ENCODE measurements at regions not wholly inside any gene's neighbourhood (a gene's known extent, or its start where the extent isn't known, plus 50 kb on each side); places are given as distances from the start of the nearest gene placed in this dataset.
"Not testable (repeated sequence)": the region's sequence is repeated elsewhere in the genome, so short reads cannot be mapped to it uniquely, and the experiment has no call there.

DNA sequence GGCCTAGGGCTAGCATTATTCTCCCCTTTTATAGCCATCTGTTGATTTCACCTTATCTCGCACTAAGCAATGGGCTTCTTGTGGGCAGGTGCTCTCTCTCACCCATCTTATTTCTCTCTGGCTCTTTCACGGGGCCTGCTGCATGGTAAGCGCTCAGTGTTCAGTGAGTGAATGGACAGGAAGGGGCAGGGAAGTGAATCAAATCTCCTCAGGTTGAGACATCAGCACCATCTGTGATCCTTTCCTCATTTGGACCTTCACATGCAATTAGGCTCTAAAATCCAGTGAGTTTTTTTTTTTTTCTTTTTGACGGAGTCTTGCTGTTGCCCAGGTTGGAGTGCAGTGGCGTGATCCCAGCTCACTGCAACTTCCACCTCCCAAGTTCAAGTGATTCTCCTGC is 76.5 kb upstream of the EZR start:
- Histone ChIP-seq H3K27me3 (ENCODE audit: low read depth) (no peaks in the 10 kb centered on the region), H3K9me3 (no peaks in the 10 kb centered on the region), H3K4me3 (no peak overlapping the region), H3K27ac (no peak overlapping the region), H3K4me1 (no peaks in the 10 kb centered on the region), H3K36me3 (no peaks in the 10 kb centered on the region)
- intact Hi-C loops (cut with DNase I) = no loop called here
- no peak for DNase-seq
- TF ChIP-seq, protein P1, sequence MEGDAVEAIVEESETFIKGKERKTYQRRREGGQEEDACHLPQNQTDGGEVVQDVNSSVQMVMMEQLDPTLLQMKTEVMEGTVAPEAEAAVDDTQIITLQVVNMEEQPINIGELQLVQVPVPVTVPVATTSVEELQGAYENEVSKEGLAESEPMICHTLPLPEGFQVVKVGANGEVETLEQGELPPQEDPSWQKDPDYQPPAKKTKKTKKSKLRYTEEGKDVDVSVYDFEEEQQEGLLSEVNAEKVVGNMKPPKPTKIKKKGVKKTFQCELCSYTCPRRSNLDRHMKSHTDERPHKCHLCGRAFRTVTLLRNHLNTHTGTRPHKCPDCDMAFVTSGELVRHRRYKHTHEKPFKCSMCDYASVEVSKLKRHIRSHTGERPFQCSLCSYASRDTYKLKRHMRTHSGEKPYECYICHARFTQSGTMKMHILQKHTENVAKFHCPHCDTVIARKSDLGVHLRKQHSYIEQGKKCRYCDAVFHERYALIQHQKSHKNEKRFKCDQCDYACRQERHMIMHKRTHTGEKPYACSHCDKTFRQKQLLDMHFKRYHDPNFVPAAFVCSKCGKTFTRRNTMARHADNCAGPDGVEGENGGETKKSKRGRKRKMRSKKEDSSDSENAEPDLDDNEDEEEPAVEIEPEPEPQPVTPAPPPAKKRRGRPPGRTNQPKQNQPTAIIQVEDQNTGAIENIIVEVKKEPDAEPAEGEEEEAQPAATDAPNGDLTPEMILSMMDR (IDR thresholded peaks at IDR 0.05) = no peak
- ATAC-seq = no peak

DNA sequence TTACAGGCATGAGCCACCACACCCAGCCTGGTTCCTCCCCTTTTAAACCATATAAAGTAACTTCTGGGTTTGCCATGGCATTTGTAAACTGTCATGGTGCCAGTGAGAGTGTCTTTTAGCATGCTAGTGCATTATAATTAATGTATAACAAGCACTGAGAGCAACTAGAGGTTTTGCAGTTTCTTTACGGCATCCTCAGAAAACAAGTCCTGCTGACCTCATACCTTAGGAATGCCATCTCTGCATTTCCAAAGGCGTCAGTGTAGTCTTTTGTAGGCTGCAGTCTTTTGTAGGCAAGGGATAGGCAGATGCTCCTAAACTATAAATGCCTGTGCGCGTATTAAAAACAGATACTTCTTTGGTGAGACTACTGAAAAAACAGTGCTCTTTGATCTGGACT is 75.0 kb upstream of the EZR start:
- intact Hi-C loops (cut with DNase I) = no loop called here
- Histone ChIP-seq H3K27me3 (ENCODE audit: low read depth) (no peaks in the 10 kb centered on the region), H3K27ac (no peak overlapping the region), H3K9me3 (no peaks in the 10 kb centered on the region), H3K4me3 (no peak overlapping the region), H3K36me3 (no peaks in the 10 kb centered on the region), H3K4me1 (no peaks in the 10 kb centered on the region)
- DNase-seq (no peak), ATAC-seq (peak in 1 of 2 donors; percentile 85)
- TF ChIP-seq, protein P1 (IDR thresholded peaks at IDR 0.05) = no peak

DNA sequence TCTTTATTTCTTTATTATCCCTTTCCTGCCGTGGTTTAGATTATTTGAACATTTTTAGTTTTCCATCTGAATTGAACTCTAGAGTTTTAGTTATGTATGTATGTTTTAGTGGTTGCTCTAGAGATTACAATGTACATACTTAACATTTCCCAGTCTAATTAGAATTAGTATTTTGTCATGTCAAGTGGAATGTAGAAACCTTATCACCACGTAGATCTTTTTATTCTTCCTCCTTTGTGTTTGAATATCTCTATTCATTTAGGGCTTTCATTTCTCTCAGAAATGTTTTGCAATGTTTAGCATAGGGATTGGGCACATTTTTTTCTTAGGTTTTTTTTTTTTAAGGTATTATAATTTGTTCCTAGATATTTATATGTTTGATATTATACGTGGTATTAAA is 73.1 kb upstream of the EZR start:
- Histone ChIP-seq H3K36me3 (no peaks in the 10 kb centered on the region), H3K4me1 (no peaks in the 10 kb centered on the region), H3K27ac (no peak overlapping the region), H3K4me3 (no peak overlapping the region), H3K9me3 (no peaks in the 10 kb centered on the region), H3K27me3 (ENCODE audit: low read depth) (no peaks in the 10 kb centered on the region)
- ATAC-seq (no peak), DNase-seq (no peak)
- intact Hi-C loops (cut with DNase I) = no loop called here
- TF ChIP-seq, protein P1 (IDR thresholded peaks at IDR 0.05) = no peak

DNA sequence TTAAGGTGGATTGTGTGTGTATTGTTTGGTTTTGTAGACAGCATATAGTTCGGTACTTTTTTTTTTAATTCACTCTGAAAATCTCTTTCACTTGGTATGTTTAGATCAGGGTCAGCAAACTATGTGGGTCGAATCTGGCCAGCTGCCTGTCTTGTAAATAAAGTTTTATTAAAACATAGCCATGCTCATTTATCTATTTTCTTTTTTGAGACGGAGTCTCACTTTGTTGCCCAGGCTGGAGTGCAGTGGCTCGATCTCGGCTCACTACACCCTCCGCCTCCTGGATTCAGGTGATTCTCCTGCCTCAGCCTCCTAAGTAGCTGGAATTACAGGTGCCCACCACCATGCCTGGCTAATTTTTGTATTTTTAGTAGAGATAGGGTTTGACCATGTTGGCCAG is 72.4 kb upstream of the EZR start:
- intact Hi-C loops (cut with DNase I); H3K9me3 ChIP-seq; ATAC-seq; H3K4me3 ChIP-seq; H3K36me3 ChIP-seq; H3K27me3 ChIP-seq (ENCODE audit: low read depth); DNase-seq; H3K4me1 ChIP-seq; H3K27ac ChIP-seq: not testable (repeated sequence)

DNA sequence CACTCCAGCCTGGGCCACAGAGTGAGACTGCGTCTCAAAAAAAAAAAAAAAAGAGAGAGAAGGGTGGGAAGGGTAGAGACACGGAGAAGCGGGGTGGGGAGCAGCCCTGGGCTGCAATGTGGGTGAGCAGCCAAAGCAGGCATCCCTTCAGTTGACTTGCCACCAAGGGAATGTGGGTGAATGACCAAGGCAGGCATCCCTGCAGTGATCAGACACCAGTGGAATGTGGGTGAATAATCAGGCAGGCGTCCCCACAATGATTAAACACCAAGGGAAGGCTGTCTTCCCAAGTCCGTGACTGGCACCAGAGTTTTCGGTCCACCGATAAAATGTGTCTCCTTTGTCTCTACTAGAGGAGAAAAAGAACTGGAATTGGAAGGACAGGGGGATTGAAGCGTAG is 69.0 kb upstream of the EZR start:
- H3K36me3 ChIP-seq; H3K9me3 ChIP-seq; H3K27me3 ChIP-seq (ENCODE audit: low read depth); DNase-seq; H3K4me3 ChIP-seq; intact Hi-C loops (cut with DNase I); ATAC-seq; H3K27ac ChIP-seq; H3K4me1 ChIP-seq: not testable (repeated sequence)

DNA sequence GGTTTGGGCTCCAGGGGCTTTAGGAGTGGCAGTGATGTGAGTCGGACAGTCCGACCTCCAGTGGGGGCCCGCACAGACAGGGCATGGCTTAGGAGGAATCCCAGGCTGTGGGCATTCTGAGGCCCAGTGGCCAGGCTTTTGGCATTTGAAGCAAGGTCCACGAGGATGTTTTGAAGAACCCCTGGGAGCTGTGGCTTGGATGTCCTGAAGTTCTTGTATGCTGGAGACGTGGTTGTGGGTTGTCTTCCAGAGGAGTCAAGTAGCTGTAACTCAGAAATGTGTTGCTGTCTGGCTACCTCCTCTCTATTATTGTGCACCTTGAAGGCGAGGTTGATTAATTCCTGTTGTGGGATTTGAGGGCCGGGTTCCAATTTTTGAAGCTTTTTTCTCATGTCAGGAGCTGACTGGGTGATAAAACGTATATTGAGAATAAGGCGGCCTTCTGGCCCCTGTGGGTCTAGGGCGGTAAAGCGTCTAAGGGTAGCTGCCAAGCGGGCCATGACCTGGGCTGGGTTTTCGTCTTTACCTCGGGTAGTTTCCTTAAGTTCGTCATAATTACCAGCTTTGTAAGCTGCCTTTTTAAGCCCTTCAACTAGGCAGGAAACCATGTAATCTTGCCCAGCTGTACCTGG is 67.3 kb upstream of the EZR start:
- H3K27ac ChIP-seq; H3K36me3 ChIP-seq; H3K4me1 ChIP-seq; H3K27me3 ChIP-seq (ENCODE audit: low read depth); ATAC-seq; intact Hi-C loops (cut with DNase I); DNase-seq; H3K9me3 ChIP-seq; H3K4me3 ChIP-seq: not testable (repeated sequence)

DNA sequence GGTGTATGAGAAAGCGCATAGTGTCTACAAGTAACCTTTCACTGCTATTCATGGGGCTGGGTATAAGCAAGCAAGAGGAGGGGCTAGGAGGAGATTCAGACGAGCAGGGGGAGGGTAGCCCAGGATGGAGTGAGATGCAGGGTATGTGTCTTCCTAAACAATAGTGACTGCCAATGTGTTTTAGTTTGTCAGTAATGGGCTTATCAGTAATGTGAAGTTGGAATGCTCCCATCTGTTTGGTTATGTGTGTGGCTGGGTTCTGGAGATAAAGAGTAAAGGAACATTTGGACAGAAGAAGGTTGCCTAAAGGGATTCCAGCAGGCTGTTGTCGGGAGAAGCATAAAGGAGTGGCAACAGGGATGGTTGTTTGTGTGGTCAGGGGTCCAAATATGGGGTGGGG is 62.7 kb upstream of the EZR start:
- H3K27me3 ChIP-seq (ENCODE audit: low read depth); H3K27ac ChIP-seq; DNase-seq; H3K4me3 ChIP-seq; intact Hi-C loops (cut with DNase I); H3K4me1 ChIP-seq; ATAC-seq; H3K9me3 ChIP-seq; H3K36me3 ChIP-seq: not testable (repeated sequence)

DNA sequence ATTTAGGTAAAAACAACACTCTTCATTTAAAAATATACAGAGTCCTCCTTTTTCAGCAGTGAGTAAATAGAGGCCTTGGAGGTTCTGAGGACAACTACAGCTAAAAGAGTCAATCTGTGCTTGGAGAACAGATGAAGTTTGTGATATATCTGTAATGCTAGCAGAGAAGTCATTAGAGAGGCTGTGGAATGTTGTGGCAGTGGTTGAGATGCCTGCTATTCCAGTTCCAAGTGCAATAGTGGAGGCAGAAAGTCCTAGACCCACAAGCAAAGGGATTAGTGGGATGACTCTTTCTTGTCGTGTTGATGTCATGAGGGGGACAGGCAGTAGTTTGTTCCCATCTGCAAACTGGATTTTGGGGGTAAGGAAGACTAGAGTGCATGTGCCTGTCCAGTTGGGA is 62.1 kb upstream of the EZR start:
- H3K27ac ChIP-seq; H3K9me3 ChIP-seq; H3K4me1 ChIP-seq; H3K36me3 ChIP-seq; H3K27me3 ChIP-seq (ENCODE audit: low read depth); ATAC-seq; DNase-seq; intact Hi-C loops (cut with DNase I); H3K4me3 ChIP-seq: not testable (repeated sequence)

Measured in lower lobe of right lung (tissue), 2 donors.